Mucosa of stomach (tissue), 1 donor: ENCODE measurements at regions not wholly inside any gene's neighbourhood (a gene's known extent, or its start where the extent isn't known, plus 50 kb on each side); places are given as distances from the start of the nearest gene placed in this dataset.

Experiments used
- H3K27me3 ChIP-seq: one replicate; pipeline ENCODE4 v1.7.0; 2013; ENCODE audit warnings: mild to moderate bottlenecking, low read length; ENCODE audit not compliant: control insufficient read depth, insufficient read depth
- H3K36me3 ChIP-seq: one replicate; pipeline ENCODE4 v1.7.0; 2013; ENCODE audit warnings: low read length; ENCODE audit not compliant: control insufficient read depth, insufficient read depth
- H3K4me1 ChIP-seq: one replicate; pipeline ENCODE4 v1.7.0; 2013; ENCODE audit warnings: mild to moderate bottlenecking, low read length; ENCODE audit not compliant: control insufficient read depth, insufficient read depth
- H3K4me3 ChIP-seq: one replicate; pipeline ENCODE4 v1.7.0; 2013; ENCODE audit warnings: low read length
- H3K9ac ChIP-seq: one replicate; pipeline ENCODE4 v1.7.0; 2013; ENCODE audit warnings: mild to moderate bottlenecking, low read length, moderate library complexity
- H3K9me3 ChIP-seq: one replicate; pipeline ENCODE4 v1.7.0; 2013; ENCODE audit warnings: mild to moderate bottlenecking, low read length, moderate library complexity; ENCODE audit not compliant: control insufficient read depth
- donor health status: Pancreatic carcinoma.

DNA sequence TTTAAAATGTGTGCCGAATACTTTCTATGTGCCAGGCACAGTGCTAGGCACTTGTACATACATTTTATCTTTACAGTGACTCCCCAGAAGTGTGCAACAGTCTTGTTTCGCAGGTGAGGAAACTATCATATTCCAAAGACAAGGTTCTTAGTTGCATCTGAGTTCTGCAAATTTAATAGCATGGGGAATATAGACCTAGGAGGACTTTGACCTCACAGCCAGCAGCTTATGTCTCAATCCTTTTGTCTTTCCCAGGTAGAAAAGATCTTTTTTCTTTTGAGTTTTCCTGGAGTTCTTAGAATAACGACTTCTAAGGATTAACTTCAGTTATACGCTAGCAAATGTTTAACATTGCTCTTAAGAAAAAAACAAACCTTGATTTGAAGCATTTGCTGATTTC lies 482.8 kb upstream of the ZMIZ1 start:
- no peaks in the 10 kb centered on the region for H3K36me3 ChIP-seq
- peaks cover 22% of the 10 kb centered on the region for H3K4me1 ChIP-seq
- no peak overlapping the region for H3K4me3 ChIP-seq
- H3K9me3 ChIP-seq: no peaks in the 10 kb centered on the region
- no peaks in the 10 kb centered on the region for H3K27me3 ChIP-seq
- H3K9ac ChIP-seq: no peak overlapping the region

DNA sequence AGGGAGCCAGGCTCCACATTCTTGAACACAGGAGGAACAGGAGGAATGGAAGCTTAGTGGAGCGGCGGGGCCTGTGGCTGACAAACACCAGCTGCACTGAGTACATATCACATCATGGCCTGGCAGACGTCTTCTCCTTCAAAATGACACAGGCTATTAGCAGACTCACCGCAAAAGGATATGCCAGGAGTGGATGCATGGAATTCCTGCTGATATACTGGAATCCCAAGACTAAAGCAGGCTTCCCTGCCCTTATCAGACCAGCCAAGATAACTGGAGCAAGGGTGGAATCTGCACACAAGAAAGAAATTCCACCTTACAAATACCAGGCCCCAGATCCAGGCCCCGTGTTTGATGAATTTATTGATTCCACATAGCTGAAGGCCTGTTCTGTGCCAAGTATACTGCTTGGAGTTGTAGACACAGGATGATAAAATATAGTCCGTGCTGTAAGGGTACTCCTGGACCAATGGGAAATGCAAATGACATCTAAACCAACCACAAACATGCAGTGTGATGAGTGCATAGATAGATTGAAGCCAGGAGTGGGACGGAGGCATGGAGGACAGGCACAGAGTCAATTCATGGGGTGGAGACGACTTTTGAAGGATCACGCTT lies 480.5 kb upstream of the ZMIZ1 start:
- H3K9ac ChIP-seq: no peak overlapping the region
- no peaks in the 10 kb centered on the region for H3K36me3 ChIP-seq
- H3K27me3 ChIP-seq: no peaks in the 10 kb centered on the region
- no peaks in the 10 kb centered on the region for H3K9me3 ChIP-seq
- H3K4me3 ChIP-seq: no peak overlapping the region
- peaks cover 28% of the 10 kb centered on the region for H3K4me1 ChIP-seq

DNA sequence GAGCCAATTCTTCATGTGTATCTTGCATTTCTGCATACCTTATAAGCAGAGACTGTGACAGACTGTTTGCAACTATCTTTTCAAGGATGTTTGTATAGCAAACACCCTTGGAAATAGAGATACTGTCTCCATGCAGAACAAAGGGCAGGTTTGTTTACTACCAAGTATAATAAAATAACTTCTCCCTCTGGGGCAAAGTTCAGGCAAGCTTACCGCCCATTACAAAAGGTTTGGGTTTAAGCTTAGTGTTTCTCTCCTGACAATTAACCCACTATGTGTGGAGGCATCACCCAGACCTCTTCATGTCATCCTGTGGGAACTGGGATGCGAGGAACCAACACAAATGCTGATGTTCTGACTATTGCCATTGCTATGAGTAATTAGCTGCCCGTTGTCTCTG lies 479.1 kb upstream of the ZMIZ1 start:
- H3K4me1 ChIP-seq: peaks cover 28% of the 10 kb centered on the region
- H3K36me3 ChIP-seq: no peaks in the 10 kb centered on the region
- no peaks in the 10 kb centered on the region for H3K9me3 ChIP-seq
- H3K9ac ChIP-seq: no peak overlapping the region
- no peak overlapping the region for H3K4me3 ChIP-seq
- H3K27me3 ChIP-seq: no peaks in the 10 kb centered on the region

DNA sequence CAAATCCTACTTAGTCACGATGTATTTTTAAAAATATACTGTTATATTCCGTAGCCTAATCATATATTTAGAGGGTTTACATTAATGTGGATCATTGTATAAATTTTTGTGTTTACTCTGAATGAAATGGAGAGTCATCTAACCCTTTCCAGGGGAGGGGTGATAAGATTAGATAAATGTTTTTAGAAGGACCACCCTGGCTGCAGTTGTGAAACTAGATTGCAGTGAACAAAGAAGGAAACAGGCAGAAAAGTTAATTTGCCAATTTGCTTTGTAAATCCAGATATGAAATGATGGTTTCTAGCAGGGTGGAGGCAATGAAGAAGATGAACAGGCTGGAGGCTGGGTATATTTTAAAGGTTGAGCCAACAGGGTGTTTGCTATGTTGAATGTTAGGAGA lies 477.7 kb upstream of the ZMIZ1 start:
- Histone ChIP-seq H3K36me3 (no peaks in the 10 kb centered on the region), H3K9me3 (no peaks in the 10 kb centered on the region), H3K9ac (no peak overlapping the region), H3K27me3 (no peaks in the 10 kb centered on the region), H3K4me3 (no peak overlapping the region), H3K4me1 (peaks cover 28% of the 10 kb centered on the region)

DNA sequence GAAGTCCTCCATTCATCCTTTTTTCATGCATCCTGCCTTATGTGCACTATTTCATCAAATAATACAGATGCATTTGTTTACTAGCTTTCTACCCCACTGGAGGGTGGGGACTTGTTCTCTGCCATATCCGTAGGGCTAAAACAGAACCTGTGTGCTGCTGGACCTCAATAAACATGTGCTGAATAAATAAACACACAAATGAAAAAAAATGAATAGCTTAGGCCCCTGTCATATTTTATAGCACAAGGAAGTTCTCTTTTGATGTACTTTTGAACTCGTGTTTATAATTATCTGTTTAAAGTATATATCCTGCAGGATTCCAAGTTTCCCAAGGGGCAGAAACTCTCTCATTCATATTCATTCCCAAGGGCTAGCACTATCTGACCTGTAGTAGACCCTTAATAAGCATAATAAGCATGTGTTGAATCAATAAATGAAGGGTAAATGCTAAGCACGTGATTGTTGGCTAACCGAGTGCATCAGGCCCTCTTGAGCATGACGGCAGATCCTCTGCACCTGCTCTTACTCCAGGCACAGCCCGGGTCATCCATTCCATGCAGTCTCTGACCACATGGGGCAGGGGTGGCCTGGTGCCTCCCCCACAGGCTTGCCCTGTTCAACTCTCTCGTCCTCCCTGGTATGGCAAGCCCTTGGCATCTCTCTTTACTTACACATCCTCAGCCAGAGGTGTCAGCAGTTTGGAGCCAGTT lies 474.1 kb upstream of the ZMIZ1 start:
- no peaks in the 10 kb centered on the region for H3K36me3 ChIP-seq

DNA sequence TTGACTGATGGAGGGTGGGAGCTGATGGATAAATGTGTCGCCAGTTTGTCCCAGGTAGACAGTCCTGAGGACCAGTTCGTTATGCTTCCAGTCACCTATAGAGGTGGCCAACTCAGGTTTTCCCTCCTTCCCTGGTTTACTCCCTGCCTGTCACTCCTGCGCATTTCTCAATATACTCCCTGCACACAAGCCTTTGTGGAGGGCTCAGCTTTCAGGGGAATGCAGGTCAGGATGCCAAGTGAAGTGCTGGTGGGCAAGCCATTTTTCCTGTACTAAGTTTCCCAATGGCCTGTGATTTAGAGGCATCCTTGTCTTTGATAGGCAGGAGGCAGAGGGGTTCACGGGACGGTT lies 473.5 kb upstream of the ZMIZ1 start:
- Histone ChIP-seq H3K9ac (no peak overlapping the region), H3K36me3 (no peaks in the 10 kb centered on the region), H3K4me1 (peaks cover 7% of the 10 kb centered on the region), H3K4me3 (no peak overlapping the region), H3K9me3 (no peaks in the 10 kb centered on the region), H3K27me3 (no peaks in the 10 kb centered on the region)

More for the DNA sequence above, 474.1 kb upstream of the ZMIZ1 start:
- no peak overlapping the region for H3K9ac ChIP-seq
- no peaks in the 10 kb centered on the region for H3K27me3 ChIP-seq
- H3K4me1 ChIP-seq: peaks cover 6% of the 10 kb centered on the region
- no peaks in the 10 kb centered on the region for H3K9me3 ChIP-seq
- no peak overlapping the region for H3K4me3 ChIP-seq

DNA sequence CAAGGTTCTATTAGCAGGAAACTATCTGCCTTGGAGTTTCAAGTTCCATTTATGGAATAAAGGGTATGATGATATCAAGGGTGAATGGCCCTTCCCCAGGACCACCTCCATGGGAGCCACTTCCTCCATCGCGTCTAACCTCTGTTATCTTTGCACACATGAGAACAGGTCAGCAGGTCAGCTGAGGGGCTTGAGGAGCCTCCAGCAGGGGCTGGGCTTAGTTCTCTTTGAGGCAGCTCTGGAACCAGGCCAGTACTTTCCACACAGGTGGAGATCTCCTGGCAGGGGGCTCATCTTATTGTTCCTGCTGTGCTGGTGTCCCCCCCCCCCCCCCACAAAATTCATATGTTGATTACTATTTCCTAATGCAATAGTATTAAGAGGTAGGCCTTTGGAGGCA lies 472.2 kb upstream of the ZMIZ1 start:
- Histone ChIP-seq H3K9ac (no peak overlapping the region), H3K4me1 (peaks cover 12% of the 10 kb centered on the region), H3K36me3 (no peaks in the 10 kb centered on the region), H3K27me3 (no peaks in the 10 kb centered on the region), H3K9me3 (no peaks in the 10 kb centered on the region), H3K4me3 (no peak overlapping the region)

DNA sequence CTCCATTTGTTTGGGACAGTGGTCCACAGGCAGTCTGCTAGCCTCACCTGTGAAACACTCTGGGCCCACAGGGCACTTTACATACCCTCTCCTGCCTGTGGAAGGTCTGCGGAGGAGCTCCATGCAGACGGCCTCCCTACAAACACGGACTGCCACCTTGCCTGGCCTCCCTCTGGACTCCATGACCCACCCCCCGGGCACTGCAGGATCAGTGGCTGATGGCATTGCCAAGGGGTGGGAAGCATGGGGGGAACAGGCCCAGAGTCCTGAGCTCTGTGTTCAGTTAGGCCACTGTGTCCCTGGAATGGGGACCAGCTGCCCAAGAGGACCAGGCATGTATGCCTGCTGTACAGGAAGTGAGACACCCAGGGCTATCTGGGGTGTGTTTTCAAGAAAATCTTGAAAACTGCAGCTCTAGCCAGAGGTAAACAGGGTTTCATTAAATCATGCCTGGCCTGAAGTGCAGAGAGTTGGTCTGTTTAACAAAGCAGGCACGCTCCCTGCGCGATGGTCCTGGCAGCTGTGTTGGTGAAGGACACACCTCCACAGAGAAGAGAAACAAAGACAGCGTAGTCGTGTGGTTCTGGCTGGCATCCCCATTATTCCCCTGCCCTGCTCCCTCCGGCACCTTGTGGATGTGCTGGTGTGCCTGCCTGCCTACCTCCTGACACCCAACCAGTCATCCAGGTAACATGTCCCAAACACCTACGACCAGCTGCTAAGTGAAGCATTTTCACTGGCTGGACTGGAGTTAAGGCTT lies 470.8 kb upstream of the ZMIZ1 start:
- no peaks in the 10 kb centered on the region for H3K9me3 ChIP-seq
- no peaks in the 10 kb centered on the region for H3K36me3 ChIP-seq
- H3K4me3 ChIP-seq: no peak overlapping the region
- H3K9ac ChIP-seq: no peak overlapping the region
- H3K27me3 ChIP-seq: no peaks in the 10 kb centered on the region
- H3K4me1 ChIP-seq: peaks cover 12% of the 10 kb centered on the region

DNA sequence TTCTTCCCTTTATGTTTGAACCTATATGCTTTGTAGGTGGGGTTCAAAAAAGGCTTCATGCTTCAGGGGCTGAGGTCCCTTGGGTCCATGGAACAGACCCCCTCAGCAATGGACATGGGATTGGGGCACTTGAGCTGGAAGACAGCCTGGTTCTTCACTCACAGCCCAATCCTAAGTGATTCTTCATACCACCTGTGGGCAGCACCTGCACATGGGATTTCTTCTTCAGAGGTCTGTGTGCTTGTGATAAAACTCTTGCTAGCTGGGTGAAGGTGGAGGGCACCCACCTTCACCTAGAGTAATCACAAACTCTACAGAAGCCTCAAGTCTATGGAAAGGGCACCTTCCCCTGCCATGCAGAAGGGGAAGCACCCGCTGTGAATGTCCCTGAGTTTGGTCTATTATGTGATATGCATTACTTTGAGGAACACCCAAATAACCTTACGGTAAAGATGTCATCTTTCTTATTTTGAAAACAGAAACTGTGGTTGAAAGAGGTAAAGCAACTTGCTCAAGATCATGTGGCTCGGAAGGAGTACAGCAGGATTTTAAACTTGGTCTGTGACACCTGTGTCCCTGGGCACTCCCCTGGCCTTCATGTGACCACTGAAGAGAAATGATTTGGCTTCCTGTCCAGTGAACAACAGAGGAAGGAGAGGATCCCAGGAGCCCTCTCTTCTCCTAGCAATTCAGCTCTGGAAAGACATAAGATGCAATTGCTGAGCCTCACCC lies 469.5 kb upstream of the ZMIZ1 start:
- H3K4me1 ChIP-seq: peaks cover 12% of the 10 kb centered on the region
- no peak overlapping the region for H3K9ac ChIP-seq
- no peaks in the 10 kb centered on the region for H3K9me3 ChIP-seq
- no peaks in the 10 kb centered on the region for H3K36me3 ChIP-seq
- no peaks in the 10 kb centered on the region for H3K27me3 ChIP-seq
- no peak overlapping the region for H3K4me3 ChIP-seq

DNA sequence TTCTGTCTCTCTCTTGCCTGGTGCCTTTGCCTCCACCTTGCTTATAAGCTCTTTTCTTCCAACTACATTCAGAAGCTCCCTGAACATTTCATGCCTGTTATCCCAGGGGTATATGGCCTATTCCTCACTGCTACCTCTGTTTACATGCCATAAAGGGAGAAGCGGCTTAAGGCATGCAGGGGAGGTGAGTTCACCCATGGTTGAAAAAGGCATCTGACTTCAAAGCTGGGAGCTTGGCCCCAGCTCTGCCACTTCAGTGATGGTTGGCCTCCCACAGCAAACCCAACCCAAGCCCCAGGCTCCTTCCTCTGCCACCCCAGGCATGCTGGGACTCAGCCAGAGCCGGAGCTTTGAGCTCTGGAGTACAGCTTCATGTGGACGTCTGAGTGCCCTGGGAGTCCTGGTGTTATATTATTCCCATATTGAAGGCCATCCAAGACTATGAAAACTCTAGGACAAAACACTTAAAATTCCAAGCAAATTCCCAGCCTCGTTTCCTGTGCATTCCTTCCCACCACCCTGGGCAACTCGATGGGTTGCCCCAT lies 468.6 kb upstream of the ZMIZ1 start:
- H3K36me3 ChIP-seq: no peaks in the 10 kb centered on the region
- no peaks in the 10 kb centered on the region for H3K27me3 ChIP-seq
- H3K4me1 ChIP-seq: peaks cover 12% of the 10 kb centered on the region
- no peaks in the 10 kb centered on the region for H3K9me3 ChIP-seq
- no peak overlapping the region for H3K4me3 ChIP-seq
- no peak overlapping the region for H3K9ac ChIP-seq

DNA sequence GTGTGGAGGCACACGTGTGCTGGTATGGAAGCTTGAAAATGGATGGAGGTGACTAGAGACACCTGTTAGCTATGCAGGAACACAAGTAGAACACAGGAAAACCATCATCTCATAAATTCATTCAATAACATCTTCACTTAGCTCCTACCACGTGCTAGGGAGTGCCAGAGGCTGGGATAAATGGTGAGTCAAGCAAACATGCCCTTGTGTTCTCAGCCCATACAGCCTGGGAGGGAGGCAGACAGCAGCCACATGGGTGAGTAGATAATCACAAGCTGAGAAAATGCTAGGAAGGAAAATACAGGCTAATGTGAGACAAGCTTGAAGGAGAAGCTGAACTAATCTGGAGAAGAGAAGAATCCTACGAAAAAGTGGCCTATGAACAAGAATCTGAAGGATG lies 468.0 kb upstream of the ZMIZ1 start:
- Histone ChIP-seq H3K27me3 (no peaks in the 10 kb centered on the region), H3K4me1 (peaks cover 12% of the 10 kb centered on the region), H3K9me3 (no peaks in the 10 kb centered on the region), H3K4me3 (no peak overlapping the region), H3K9ac (no peak overlapping the region), H3K36me3 (no peaks in the 10 kb centered on the region)
